ENCODE measurements at regions not wholly inside any gene's neighbourhood (a gene's known extent, or its start where the extent isn't known, plus 50 kb on each side); places are given as distances from the start of the nearest gene placed in this dataset.

- TF ChIP-seq CTCF (IDR thresholded peaks at IDR 0.05), result no peak
- TF ChIP-seq POLR2A (IDR thresholded peaks at IDR 0.05), result no peak
Measured at GRCh38 chr12:131491916-131492490, 218.9 kb upstream of the SFSWAP start.
